ENCODE measurements at regions not wholly inside any gene's neighbourhood (a gene's known extent, or its start where the extent isn't known, plus 50 kb on each side); places are given as distances from the start of the nearest gene placed in this dataset.

DNA sequence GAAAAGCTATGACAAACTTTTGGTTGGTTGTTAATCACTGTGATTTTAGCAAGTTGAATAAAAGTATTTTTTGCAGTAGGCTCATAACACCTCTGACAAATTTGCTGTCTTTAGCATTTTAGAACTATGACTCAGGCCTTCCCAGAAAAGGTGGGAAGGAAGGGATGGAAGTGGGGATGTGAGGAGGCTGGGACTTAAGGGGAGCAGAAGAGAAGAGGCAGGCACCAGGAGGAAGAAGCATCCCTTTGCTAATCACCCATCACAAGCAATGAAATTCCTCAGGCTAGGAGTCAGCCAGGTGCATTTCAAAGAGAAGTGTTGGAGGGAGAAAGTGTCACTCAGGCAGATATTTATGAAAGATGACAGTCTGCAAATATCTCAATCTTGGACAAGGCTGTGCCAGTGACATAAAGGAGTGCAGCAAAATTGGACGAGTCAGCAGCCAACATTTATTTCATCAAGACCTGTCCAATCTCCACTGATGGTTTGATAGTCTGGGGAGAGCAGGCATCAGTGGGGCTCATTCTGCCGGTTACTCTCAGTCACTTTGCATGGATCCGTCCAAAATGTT is 337.3 kb upstream of the ARRDC4 start:
- no peak for DNase-seq (ENCODE audit: low spot score)

DNA sequence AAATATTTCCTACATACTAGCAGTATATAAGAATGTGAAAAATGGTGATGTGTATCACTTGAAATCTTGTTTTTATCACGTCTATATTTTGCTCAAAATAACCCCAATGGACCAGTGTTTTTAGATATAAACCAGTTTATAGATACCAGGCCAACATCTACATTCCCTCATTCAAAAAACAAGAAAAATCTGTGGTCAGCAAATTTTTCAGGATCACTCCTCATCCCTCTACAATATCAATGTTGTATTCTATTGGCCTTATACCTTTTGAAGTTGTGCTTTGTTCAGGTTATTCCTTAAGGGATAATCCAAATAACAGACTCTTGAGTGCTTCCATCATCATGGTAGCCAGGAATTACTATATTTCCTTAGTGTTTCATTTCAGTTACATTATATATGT is 332.9 kb upstream of the ARRDC4 start:
- DNase-seq (ENCODE audit: low spot score): no peak

- DNase-seq (ENCODE audit: low spot score): no peak
Measured at GRCh38 chr15:97645758-97646157, 314.7 kb upstream of the ARRDC4 start.

DNA sequence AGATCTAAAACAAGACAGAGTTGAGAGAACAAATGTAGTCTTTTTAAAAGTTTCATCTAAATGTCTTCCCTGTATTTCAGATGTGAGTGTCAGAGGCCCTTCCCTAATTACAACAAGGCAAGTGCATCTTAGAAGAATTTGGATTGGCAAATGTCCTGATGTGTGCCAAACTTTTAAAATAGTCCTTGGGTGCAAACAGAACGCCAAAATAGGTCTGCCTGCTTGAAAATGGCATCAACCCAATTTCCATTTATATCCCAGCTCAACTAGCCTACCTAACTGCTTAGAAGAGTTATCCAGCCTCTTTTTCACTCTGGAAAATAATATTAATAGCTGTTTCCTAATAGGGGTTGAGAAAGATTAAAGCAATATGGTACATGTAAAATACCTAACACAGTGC is 311.8 kb upstream of the ARRDC4 start:
- DNase-seq (ENCODE audit: low spot score): no peak

DNA sequence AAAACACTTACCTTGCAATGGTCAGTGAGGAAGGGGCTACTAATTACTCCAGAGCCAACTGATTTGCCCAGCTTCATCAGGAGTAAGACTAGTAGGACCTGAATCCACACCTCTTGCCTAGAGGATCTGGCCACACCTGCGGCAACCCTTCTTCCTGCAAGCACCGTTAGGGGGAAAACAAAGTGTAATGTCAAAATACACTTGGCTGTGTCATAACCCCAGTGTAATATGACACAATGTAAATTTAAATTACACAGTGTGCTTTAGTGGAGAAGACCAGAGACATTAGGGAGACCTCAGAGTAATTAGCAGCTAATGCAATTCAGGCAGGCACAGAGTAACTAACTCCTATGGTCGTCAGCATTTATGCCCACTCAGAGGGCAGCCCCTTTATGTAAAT is 308.5 kb upstream of the ARRDC4 start:
- no peak for DNase-seq (ENCODE audit: low spot score)

DNA sequence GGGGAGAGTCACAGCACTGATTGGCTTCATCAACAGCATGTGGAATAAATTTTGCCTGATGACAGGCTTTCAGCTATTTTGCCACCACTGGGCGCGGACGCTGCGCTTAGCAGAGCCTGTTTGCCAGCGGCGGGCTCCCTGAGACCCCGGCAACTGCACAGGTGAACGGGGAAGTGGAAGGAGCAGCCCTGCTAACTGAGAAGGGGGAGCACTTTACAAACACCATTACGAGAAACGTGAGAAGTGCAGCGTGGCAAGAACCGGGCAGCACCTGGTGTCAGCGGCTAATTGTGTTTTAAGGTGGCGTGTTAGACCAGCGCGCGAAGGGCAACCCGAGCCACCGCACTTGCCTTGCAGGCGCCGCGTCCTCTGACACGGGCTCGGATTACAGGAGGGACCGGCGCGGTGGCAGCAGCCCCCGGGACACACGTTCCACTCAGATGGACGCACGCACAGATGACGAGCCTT is 307.8 kb upstream of the ARRDC4 start:
- no peak for DNase-seq (ENCODE audit: low spot score)

- no peak for DNase-seq (ENCODE audit: low spot score)
Measured at GRCh38 chr15:97653896-97654295, 306.6 kb upstream of the ARRDC4 start.

GRCh38 chr15:97654481-97655076 is 305.9 kb upstream of the ARRDC4 start:
- no peak for DNase-seq (ENCODE audit: low spot score)

- DNase-seq (ENCODE audit: low spot score): no peak
Measured at GRCh38 chr15:97661796-97662195, 298.7 kb upstream of the ARRDC4 start.

DNA sequence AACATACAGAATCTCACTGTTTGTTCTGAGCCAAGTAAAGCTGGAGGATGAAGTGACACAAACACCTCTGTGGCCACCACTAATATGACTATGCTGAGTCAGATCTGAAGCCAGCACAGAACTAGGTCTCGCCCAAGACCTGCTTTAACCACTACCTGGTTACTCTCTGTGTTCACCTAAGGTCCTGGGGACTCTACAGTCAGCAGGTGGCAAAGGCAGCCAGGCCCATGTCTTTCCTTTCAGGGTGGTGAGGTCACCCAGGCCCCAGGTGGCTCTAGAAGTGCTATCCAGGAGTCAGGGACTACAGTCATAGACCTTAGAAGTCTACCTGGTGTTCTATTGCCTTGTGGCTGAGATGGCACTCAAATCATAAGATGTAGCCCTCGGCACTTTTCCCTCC is 287.9 kb upstream of the ARRDC4 start:
- DNase-seq (ENCODE audit: low spot score): no peak

GRCh38 chr15:97678656-97679055 is 281.8 kb upstream of the ARRDC4 start:
- no peak for DNase-seq (ENCODE audit: low spot score)

DNA sequence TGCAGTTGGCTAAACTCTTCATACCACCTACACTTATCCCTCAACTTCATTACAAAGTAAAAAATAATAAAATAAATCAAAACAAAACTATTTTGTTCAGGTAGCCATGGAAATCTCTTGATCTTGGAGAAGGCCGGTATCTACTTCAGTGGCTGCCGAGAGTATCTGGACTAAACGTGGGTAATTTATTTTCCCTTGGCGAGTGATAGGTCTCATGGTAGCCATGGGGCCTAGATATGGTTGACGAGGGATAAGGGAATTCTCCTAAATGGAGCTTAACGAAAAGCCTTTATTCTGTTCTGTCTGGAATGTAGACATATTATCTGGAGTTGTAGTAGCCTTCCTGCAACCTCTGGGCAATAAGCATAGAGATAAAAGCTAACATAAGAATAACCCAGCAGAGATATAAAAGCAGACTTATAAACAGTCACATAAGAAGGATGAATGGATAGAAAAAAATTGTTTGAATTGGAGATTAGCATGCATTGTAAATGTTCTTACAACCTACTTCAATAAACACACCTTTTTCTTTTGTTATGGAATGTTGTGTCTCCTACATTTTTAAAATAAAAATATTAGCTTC is 281.3 kb upstream of the ARRDC4 start:
- no peak for DNase-seq (ENCODE audit: low spot score)

DNA sequence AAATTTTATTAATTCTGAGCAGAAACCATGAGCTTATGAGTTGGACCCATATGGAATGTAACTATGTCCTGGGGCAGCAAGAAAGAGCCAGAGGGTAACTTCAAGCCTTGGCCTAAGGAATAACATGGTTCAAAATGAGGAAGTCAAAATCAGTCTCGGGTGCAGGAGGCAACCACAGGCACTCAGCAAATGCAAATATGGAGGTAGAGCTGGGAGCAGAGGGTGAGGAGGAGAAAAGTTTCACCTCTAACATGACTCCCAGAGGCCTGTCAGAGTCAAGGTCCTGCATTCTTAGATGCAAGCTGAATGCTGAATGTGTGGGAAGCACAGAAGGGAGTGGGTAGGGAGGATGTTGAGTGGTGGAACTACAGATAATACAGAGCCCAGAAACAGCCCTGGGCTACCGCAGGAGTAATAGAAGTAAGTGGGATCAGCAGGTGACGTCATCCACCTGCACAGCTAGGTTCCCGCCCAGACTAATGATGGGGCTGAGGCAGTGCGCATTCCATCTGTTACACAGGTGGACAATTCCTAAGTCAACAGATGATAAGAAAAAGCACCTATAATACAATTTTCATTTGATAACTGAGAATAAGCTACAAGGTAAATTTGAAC is 279.8 kb upstream of the ARRDC4 start:
- no peak for DNase-seq (ENCODE audit: low spot score)

- no peak for DNase-seq (ENCODE audit: low spot score)
Measured at GRCh38 chr15:97683831-97684230, 276.7 kb upstream of the ARRDC4 start.

DNA sequence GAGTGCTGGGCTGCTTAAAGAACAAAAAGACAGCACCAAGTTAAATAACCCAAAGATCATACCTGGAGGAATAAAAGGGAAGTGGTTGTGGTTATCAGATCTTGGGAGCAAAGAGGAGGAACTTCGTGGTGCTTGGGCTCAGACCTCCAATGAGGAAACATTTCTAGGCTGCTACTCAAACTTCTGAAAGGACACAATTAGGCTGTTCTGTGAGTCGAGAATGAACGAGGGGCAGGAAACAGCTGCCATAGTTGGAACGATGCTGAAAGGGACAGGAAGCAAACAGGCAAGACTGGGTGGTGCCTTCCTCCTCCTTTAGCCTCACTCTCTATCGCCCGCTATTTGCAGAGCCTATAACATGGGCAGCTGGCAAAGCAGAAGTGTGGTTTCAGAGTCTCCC is 276.3 kb upstream of the ARRDC4 start:
- DNase-seq (ENCODE audit: low spot score): no peak

DNA sequence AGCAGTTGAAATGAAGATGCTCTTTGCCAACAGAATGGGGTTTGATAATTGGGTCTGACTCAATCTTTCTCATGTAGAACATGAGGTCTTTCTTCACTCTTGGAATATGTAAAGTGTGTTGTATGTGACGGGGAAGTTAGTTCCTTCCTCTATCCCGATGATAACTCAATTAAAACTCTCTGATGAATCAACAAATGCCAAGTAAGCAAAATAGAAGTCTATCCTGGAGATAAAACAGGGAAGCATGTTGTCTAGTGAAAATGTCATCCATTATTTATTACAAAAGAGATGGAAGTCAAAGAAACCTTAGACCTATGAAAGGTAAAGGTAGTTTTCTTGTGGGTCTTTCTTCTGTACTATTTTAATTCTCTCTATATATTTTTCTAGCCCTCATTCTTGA is 274.2 kb upstream of the ARRDC4 start:
- DNase-seq (ENCODE audit: low spot score): no peak

GRCh38 chr15:97687654-97688053 is 272.8 kb upstream of the ARRDC4 start:
- DNase-seq (ENCODE audit: low spot score): no peak

GRCh38 chr15:97688177-97688576 is 272.3 kb upstream of the ARRDC4 start:
- DNase-seq (ENCODE audit: low spot score): no peak

GRCh38 chr15:97688886-97689285 is 271.6 kb upstream of the ARRDC4 start:
- DNase-seq (ENCODE audit: low spot score): no peak

GRCh38 chr15:97691078-97691477 is 269.4 kb upstream of the ARRDC4 start:
- no peak for DNase-seq (ENCODE audit: low spot score)

GRCh38 chr15:97691799-97692198 is 268.7 kb upstream of the ARRDC4 start:
- DNase-seq (ENCODE audit: low spot score): no peak

GRCh38 chr15:97692301-97693015 is 268.0 kb upstream of the ARRDC4 start:
- DNase-seq (ENCODE audit: low spot score): no peak

- no peak for DNase-seq (ENCODE audit: low spot score)
Measured at GRCh38 chr15:97694456-97694855, 266.0 kb upstream of the ARRDC4 start.

Measured in cerebellar cortex (tissue), 1 donor.